GM19239 (cell line): ENCODE measurements at regions not wholly inside any gene's neighbourhood (a gene's known extent, or its start where the extent isn't known, plus 50 kb on each side); places are given as distances from the start of the nearest gene placed in this dataset.
"Not testable (repeated sequence)": the region's sequence is repeated elsewhere in the genome, so short reads cannot be mapped to it uniquely, and the experiment has no call there.

Experiments
- DNase-seq: peaks from one replicate; pipeline ENCODE4 v3.0.0; 2011; ENCODE audit warnings: low spot score; ENCODE audit not compliant: insufficient read length
- FAIRE-seq: peaks from 2 replicates; lab custom pipeline; 2011; peaks lifted over from hg19 to GRCh38; lab: Jason Lieb, UNC

DNA sequence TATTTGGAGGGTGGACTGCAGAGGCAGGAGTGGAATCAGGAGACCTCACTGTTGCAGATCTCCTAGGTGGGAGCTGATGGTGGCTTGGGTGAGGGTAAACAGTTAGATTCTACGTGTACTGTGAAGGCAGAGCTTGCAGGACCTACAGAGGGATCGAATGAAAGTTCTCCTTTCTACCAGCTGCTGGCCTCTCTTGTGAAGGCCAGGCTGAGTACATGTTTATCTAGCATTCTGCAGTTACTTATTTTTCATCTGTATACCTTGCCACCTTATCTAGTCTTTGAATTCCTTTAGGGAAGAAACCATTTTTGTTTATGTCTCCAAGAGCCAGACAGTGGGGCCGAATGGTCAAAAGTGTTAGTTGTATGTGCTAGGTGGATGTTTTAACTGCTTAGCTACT, 57.6 kb downstream of the PTTG1 start:
- FAIRE-seq, result no peak

DNA sequence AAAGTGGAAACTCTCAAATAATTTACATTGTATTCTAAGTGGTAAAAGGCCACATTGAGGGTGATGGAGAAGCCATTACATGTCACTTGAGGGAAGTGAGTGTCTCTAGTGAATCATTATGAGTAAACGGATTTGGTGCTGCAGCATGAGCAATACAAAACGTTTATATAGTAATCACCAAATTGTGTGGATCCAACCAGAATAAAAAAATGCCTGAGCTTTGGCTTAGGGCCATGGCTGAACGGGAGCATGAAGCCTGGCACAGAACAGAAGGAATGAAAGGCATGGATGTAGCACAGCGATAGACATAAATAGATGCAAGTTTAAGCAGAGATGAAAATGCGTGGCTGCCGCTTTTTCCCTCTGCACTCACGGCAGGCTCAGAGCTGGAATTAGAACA, 58.3 kb downstream of the PTTG1 start:
- FAIRE-seq (no peak), DNase-seq (no peak)

More for the DNA sequence above, 57.6 kb downstream of the PTTG1 start:
- no peak for DNase-seq

DNA sequence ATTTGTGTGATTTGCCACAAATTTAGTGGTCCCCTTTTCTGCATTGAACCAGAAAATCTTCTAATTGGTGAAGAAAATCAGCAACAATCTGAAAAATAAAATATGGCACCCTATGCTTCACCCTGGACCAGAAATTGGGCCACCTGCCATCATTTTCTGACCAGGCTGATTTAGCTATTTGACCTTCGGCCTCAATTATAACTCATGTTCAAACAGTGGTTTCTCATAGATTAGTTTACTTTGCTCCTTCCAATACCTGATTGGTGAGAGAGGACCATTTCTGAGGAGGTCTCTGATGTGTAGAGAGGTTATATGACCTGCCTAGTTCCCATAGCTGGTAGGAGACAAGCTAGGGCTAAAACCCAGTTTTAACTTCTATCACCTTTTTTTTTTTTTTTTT, 59.0 kb downstream of the PTTG1 start:
- no peak for DNase-seq
- FAIRE-seq, result no peak

DNA sequence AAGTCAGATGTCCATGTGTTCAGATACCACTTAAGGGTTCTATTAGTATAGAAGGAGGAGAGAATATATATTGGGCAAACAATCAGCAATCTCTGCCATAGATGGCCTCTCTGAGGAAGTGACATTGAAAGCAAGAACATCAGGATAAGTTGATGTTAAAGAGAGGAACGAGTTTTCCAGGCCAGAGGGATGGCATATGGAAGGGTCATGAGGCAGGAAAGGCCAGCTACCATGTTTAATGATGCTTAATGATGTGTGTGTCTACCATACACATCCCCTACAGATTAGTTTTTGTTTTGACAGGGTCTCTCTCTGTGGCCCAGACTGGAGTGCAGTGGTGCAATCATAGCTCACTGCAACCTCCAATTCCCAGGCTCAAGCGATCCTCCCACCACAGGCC, 63.0 kb downstream of the PTTG1 start:
- FAIRE-seq, result no peak
- no peak for DNase-seq

DNA sequence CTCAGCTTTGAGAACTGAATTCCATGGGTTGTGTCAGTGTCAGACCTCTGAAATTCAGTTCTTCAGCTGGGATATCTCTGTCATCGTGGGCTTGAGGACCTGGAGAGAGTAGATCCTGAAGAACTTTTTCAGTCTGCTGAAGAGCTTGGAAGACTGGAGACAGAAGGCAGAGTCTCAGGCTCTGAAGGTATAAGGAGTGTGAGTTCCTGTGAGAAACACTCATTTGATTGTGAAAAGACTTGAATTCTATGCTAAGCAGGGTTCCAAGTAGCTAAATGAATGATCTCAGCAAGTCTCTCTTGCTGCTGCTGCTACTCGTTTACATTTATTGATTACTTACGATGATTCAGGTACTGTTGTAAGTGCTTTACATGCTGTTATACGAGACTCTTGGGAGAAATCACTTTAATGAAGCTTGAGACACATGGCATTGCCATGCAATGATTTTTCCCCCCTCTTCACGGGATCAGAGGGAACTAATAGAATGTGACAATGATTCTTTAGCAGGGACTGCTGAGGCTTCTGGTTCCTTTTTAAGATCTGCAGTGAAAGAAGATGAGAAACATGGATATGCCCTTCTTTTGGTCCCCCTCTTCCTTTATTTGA, 63.8 kb downstream of the PTTG1 start:
- FAIRE-seq, result no peak

DNA sequence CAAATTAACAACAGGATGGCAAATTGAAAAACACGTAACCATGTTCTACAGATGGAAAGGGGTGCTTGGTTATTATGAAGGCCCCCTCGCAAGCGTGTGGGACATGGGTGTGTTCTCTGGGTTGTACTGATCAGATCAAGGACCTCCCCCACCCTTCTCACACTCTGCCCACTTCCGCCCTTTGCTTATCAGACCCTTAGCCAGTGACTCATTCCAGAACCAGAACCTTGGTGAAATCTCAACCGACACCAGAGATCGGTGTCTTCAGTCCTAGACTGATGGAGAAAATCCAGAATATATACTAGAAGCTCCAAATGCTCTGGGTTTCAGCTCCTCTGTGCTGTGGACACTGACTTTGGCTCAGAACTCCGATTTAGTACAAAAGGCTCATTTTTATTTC, 64.9 kb downstream of the PTTG1 start:
- DNase-seq (no peak), FAIRE-seq (peak; percentile 57)

More for the DNA sequence above, 63.8 kb downstream of the PTTG1 start:
- no peak for DNase-seq

DNA sequence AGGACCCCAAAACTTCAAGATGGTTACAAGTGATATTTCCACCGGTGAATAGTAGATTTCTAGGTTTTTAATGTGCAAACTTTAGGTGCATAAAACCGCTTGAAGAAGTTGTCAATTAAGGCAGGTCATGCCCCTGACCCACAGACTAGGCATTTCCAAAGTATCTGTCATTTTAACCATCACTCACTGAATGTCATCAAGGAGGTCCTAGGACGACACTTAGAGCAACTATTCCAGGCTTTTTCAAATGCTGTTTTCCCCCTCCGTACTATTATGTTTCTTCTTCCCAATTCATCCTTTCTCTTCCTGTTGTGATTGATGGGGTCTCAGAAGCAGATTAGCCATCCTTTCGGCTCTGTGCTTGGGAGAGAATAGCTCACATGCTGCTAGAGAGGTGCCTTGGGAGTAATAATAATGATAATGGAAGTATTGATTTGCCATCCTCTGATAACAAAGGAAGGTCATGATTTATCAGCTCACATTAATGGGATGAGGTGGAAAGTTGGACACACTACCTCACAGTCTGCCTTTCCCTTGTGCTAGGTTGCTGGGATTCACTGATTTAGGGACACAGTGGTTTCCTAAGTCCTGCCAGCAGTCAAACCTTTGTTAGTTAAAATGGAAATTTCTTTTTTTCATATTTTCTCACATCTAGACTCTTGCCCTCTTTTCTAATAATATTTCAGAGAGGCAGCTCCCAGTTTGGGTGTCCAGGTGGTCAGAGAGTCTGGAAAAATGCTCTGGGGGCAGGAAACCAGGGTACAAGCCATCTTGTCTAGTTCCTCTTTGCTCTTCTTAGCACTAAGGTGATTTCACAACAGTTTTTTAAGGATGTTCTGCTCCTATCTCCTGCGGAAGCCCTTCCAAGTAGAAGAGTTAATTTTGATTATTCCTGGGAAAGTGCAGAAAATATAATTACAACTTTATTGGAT, 67.0 kb downstream of the PTTG1 start:
- no peak for DNase-seq
- no peak for FAIRE-seq

DNA sequence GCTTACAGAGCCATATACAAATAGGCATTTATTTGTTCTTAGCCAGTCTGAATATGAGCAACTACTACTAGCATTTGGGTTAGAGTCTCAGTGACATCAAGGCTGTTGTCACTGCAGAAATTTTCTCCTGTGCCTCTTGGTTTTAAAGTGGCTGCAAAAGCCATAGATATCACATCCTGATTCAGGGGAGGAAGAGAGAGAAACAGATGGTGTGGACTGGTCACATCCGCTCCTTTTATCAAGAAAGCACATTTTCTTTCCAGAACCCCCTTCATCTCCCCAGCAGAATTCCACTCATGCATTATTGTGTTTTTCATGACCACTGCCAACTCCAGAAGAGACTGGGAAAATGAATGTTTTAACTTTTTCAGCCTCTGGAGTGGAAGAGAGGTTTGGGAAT, 69.8 kb downstream of the PTTG1 start:
- FAIRE-seq (no peak), DNase-seq (no peak)

DNA sequence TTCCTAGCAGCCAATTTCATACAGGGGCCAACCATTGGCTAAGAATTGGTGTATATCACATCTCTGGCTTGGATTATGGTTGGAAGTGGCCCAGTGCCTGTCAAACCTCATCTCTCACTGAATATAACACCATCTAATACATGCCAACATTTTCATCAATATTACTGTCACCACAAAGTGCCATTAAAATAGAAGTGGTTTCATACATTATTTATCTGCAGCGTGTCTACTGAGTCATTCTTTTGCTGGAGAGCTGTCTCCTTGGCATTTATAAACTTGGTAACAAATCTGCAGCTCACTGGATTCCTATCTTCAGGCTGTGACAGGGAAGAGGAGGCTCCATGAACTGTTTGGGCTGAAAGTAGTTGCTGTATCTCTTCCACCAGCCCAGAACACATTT, 70.9 kb downstream of the PTTG1 start:
- FAIRE-seq (no peak), DNase-seq (no peak)

DNA sequence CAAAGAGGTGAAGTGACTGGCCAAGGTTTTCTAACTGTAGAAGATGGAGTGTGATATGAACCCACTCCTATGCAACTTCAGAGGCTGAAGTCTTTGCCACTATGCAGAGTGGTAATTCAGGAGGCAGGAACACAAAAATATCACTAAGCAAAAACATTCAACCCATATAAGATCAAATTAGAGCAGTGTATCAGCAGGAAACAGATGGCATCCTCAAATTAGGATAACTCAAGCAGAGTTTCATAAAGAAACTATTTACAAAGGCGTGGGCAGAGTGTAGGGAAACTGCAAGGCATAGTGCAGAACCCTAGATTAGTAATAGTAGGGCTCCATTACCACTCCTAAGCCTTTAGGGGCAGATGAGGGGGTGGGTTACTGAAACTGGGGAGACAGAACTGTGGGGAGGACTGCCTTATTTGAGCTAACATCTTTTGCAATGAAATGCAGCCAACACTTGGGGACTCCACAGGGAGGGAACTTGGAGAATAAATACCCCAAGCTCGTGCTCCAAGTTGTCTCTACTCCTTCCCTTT, 72.2 kb downstream of the PTTG1 start:
- no peak for DNase-seq
- FAIRE-seq, result peak; percentile 73

DNA sequence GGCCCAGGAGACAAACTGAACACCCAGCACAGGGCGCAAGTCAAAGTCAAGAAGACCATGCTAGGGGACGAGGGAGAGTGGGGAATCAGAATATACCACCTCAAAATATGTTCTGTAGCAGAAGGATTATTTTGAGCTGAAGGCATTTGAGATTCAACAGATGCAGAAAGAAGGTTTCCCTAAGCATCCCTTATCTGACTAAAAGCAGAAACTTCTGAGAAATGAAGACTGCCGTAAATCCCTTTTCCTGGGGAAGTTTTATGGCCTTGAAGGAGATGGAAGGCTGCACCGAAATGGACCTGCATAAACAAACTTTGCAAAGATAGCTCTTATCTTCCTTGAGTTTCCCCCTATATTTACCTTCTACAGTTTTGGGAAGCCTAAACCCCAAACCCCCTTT, 72.8 kb downstream of the PTTG1 start:
- DNase-seq (no peak), FAIRE-seq (peak; percentile 4)

DNA sequence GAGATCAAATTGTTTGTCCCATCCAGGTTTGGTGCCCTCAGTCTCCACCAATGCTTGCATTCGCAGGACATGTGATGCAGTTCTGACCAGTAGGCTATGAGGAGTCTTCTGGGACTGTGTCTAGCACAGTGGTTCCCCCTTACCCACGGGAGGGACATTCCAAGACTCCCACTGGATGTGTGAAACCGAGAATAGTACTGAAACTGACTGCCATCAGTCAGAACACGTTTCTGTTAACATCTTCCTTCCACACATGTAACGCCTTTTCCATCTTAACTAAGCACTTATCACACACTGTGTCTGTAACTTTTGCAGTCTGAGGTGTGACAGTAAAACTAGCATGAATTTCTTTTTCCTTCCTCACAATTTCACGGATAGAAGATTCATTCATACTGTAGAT, 74.7 kb downstream of the PTTG1 start:
- FAIRE-seq, result no peak
- no peak for DNase-seq

DNA sequence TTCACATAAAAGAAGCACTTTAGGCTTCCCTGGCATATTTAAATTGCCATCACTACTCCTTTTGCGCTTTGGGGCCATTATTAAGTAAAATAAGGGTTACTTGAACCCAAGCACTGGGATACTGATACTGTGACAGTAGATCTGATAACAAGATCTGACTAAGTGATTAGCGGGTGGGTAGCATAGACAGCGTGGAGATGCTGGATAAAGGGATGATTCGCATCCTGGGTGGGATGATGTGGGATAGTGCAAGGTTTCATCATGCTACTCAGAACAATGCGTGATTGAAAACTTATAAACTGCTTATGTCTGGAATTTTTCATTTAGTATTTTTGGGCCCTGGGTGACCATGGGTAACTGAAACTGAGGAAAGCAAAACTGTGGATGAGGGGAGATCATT, 75.1 kb downstream of the PTTG1 start:
- DNase-seq, result no peak
- FAIRE-seq, result no peak

DNA sequence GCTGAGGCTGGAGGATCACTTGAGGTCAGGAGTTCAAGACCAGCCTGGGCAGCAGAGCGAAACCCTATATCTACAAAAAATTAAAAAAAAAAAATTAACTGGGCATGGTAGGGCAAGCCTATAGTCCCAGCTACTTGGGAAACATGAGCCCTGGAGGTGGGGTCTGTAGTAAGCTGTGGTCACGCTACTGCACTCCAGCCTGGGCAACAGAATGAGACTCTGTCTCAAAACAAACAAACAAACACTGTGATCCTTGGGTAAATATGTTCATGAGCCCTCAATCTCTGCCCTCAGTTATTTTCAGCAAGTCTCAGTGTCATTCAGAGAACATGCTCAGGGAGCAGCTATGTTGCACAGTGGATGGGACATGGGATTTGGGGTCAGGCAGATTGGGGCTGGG, 76.2 kb downstream of the PTTG1 start:
- FAIRE-seq, result no peak

DNA sequence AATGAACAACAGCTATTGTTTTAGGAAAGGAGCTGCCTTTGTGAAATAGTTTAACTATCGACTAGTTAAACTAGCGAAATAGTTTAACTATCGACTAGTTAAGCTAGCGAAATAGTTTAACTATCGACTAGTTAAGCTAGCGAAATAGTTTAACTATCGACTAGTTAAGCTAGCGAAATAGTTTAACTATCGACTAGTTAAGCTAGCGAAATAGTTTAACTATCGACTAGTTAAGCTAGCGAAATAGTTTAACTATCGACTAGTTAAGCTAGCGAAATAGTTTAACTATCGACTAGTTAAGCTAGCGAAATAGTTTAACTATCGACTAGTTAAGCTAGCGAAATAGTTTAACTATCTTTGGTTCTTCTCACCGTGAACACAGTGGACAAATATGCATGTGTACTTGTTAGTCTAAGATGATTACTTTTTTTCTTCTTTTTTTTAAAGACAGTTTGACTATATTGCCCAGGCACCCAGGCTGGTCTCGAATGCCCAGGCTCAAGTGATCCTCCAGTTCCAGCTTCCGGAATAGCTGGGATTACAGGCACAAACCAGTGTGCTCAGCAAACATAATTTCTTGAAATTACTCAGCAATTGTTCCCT, 76.9 kb downstream of the PTTG1 start:
- not testable (repeated sequence) for FAIRE-seq, DNase-seq

More for the DNA sequence above, 76.2 kb downstream of the PTTG1 start:
- DNase-seq, result no peak

DNA sequence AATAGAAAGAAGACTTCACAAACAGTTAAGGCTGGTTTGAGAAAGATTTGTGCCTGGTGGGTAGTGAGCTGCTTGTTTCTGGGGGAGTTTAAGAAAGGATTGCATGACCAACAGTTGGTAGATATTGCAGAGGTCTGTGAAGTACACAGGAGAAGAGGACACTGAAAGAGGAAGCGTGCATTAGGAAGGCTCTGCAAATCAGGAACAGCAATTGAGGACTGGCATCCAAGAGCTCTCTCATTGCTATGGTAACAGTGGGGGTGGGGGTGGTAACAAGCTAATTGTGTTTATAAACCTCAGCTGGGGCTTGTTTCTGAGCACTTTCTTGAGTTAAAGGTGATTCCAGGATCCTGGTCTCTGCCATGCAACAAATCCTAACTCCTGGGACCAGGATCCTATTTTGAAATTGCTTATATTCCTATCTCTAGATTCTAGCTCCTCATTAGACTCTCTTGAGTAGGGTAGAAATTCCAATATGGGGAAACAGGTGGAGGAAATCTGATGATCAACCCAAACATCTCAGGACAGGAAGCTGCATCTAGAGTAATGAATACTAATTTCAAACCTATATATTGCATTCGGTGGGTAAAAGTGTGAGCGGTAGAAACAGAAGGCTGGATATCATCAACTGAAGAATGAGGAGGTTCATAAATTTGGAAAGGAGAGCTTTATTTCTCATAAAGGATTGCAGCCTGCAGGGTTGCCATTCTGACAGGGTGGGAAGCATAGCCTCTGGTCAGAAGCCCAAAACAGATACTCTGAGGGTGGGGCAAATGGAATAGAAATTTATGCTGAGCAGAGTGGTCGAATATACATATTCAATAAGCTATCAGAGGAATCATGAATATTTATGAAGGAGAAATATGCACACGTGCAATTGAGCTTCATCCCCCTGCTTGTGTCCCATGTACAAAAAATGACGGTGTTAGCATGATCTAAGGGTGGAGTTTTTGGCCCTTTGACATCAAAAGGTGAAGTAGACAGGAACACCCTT, 79.4 kb downstream of the PTTG1 start:
- DNase-seq (no peak), FAIRE-seq (no peak)

DNA sequence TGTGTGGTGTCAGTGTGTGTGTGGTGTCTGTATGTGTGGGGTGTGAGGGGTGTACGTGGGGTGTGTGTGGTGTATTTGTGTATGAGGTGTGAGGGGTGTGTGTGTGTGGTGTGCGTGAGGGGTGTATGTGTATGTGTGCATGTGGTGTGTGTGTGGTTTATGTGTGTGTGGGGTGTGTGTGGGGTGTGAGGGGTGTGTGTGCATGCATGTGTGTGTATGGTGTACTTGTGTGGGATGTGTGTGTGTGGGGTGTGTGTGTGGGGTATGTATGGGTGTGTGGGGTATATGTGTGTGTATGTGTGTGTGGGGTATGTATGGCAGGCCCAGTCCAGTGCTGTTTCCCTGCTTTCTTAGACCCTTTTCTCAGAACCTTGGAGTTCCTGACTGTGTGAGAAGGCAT, 83.3 kb downstream of the PTTG1 start:
- FAIRE-seq, result no peak
- DNase-seq, result no peak

DNA sequence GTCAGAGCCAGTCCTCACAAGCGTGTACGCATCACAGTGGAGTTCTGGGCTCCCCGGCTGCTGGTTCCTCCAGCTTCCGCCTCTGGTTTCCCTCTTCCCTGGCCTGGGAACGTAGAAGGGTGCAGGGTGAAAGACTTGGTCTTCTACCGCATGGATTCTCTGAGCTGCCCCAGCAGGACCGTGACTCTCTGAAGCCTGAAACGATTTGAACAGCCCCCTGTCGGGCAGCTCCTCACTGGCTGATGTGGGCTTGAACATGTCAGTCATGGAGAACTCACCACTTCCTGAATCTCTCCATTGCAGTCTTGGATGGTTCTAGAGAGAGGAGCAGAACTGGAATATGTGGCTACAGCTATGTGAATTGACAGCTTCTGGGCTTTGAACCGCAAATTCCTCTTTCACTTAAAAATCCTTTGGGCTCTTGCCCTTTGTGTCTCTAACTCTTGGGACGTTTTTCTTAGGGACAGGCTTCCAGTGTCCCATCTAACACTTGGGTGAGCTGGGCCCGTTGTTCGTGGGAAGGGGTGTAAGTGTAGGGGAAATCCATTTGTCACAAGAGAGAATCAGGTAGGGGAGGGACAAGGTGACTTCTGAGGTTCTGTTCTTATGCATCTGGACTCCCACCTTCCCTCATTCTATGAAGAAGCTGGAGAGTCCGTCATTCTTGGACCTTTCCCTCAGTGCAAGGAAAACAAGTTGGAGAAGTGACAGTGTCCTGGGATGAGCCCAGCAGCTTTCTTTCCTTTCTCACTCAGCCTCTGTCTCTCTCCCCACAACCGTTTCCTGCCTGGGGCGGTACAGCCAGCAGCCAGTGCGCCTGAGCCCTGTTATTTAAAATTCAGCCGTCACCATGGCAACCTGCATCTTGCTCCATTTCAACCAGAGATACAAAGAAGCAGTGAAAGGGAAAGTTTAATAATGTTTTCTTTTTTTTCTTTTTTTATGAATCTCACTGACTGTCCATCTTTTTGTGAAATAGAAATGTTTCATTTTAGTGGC, 84.7 kb downstream of the PTTG1 start:
- DNase-seq, result peak; percentile 28
- peak; percentile 84 for FAIRE-seq
